ENCODE measurements at regions not wholly inside any gene's neighbourhood (a gene's known extent, or its start where the extent isn't known, plus 50 kb on each side); places are given as distances from the start of the nearest gene placed in this dataset.

DNA sequence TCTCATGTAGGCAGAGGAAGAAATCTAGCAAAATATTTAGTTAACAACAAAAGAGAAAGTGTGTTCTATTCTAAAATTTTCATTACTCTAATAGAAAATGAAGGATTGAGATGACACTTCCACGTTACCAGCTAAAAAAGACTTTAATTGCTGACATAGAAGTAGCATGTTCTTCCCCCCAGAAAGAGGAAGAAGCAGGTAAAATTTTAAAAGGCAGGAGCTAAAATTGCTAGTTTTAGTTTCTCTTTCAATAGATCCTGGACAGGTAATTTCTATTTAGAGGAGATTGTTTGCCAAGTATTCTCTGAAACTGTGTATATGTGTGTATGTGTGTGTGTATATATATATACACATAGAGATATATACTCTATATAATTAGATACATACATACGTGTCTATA, 248.1 kb upstream of the FMN2 start:
- TF ChIP-seq POLR2AphosphoS5 (IDR thresholded peaks at IDR 0.05; ENCODE audit: borderline replicate concordance, low read depth, low read length) (no peak), FOXP2 (optimal IDR thresholded peaks at IDR 0.05; ENCODE audit: control extremely low read depth, extremely low read length, insufficient read depth) (no peak)

Measured in SK-N-MC (cell line).